Esophagus muscularis mucosa (tissue), 3 donors: ENCODE measurements at regions not wholly inside any gene's neighbourhood (a gene's known extent, or its start where the extent isn't known, plus 50 kb on each side); places are given as distances from the start of the nearest gene placed in this dataset.

Experiments
- CTCF ChIP-seq, 3 experiments: fragments of 200-600 bp in 2 of 3; fragments of 450-650 bp in 1 of 3; sonication (generic) in 2 of 3; IDR thresholded peaks; one replicate each; pipeline ENCODE4 v1.5.1; 2017 to 2019; ENCODE audit warnings: antibody characterized with exemption in 3 of 3, mild to moderate bottlenecking in 2 of 3, moderate library complexity in 1 of 3
- POLR2A ChIP-seq: fragments of 450-650 bp; IDR thresholded peaks from one replicate; pipeline ENCODE4 v1.6.1; 2017; ENCODE audit warnings: antibody characterized with exemption, moderate library complexity, mild to moderate bottlenecking, low read depth

GRCh38 chr4:53711926-53712325, 120.6 kb upstream of the LNX1 start:
- TF ChIP-seq CTCF (IDR thresholded peaks at IDR 0.05) (no peak), POLR2A (no peak)
